ENCODE measurements at regions not wholly inside any gene's neighbourhood (a gene's known extent, or its start where the extent isn't known, plus 50 kb on each side); places are given as distances from the start of the nearest gene placed in this dataset.

DNA sequence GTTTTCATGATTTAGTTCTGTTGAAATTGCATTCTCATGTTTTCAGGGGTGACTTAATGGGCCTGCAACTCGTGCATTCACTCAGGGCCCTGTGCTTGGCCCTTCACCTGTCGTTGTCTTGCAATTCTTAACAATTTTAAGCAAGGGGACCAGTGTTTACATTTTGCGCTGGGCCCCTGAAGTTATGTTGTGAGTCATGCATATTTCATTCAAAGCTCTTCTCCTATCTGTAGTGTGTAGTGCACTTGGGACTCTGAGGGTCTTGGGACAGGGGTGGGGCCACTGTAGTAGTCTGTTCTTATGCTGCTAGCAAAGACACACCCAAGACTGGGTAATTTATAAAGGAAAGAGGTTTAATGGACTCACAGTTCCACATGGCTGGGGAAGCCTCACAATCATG is 211.2 kb upstream of the RXFP2 start:
- TF ChIP-seq, protein P1, sequence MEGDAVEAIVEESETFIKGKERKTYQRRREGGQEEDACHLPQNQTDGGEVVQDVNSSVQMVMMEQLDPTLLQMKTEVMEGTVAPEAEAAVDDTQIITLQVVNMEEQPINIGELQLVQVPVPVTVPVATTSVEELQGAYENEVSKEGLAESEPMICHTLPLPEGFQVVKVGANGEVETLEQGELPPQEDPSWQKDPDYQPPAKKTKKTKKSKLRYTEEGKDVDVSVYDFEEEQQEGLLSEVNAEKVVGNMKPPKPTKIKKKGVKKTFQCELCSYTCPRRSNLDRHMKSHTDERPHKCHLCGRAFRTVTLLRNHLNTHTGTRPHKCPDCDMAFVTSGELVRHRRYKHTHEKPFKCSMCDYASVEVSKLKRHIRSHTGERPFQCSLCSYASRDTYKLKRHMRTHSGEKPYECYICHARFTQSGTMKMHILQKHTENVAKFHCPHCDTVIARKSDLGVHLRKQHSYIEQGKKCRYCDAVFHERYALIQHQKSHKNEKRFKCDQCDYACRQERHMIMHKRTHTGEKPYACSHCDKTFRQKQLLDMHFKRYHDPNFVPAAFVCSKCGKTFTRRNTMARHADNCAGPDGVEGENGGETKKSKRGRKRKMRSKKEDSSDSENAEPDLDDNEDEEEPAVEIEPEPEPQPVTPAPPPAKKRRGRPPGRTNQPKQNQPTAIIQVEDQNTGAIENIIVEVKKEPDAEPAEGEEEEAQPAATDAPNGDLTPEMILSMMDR (IDR thresholded peaks at IDR 0.05 in 2 of 3, conservative IDR thresholded peaks at IDR 0.05 in 1 of 3; ENCODE audit: borderline replicate concordance in 1 of 3, insufficient read depth in 1 of 3, low read depth in 2 of 3, low read length in 2 of 3), result no peak
- TF ChIP-seq CEBPB (IDR thresholded peaks at IDR 0.05; ENCODE audit: low read depth) (no peak), YY1 (IDR thresholded peaks at IDR 0.05; ENCODE audit: extremely low read depth, insufficient replicate concordance, low read depth, low read length) (no peak), POLR2AphosphoS5 (IDR thresholded peaks at IDR 0.05; ENCODE audit: low read depth, low read length) (no peak), ZNF274 (IDR thresholded peaks at IDR 0.05; ENCODE audit: low read depth, low read length) (no peak), EGR1 (IDR thresholded peaks at IDR 0.05; ENCODE audit: low read depth) (no peak), EZH2phosphoT487 (IDR thresholded peaks at IDR 0.05; ENCODE audit: borderline replicate concordance) (no peak), EZH2 (IDR thresholded peaks at IDR 0.05) (no peak), RAD21 (IDR thresholded peaks at IDR 0.05; ENCODE audit: low read depth) (no peak), POLR2A (IDR thresholded peaks at IDR 0.05; ENCODE audit: borderline replicate concordance, extremely low read depth, insufficient read depth, insufficient read length) (no peak)
- TF ChIP-seq, protein P2, sequence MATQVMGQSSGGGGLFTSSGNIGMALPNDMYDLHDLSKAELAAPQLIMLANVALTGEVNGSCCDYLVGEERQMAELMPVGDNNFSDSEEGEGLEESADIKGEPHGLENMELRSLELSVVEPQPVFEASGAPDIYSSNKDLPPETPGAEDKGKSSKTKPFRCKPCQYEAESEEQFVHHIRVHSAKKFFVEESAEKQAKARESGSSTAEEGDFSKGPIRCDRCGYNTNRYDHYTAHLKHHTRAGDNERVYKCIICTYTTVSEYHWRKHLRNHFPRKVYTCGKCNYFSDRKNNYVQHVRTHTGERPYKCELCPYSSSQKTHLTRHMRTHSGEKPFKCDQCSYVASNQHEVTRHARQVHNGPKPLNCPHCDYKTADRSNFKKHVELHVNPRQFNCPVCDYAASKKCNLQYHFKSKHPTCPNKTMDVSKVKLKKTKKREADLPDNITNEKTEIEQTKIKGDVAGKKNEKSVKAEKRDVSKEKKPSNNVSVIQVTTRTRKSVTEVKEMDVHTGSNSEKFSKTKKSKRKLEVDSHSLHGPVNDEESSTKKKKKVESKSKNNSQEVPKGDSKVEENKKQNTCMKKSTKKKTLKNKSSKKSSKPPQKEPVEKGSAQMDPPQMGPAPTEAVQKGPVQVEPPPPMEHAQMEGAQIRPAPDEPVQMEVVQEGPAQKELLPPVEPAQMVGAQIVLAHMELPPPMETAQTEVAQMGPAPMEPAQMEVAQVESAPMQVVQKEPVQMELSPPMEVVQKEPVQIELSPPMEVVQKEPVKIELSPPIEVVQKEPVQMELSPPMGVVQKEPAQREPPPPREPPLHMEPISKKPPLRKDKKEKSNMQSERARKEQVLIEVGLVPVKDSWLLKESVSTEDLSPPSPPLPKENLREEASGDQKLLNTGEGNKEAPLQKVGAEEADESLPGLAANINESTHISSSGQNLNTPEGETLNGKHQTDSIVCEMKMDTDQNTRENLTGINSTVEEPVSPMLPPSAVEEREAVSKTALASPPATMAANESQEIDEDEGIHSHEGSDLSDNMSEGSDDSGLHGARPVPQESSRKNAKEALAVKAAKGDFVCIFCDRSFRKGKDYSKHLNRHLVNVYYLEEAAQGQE (IDR thresholded peaks at IDR 0.05; ENCODE audit: low read depth), result no peak
